NCI-H345 treated with DMSO at 0.1 percent for 48 hours (cell line): ENCODE measurements at regions not wholly inside any gene's neighbourhood (a gene's known extent, or its start where the extent isn't known, plus 50 kb on each side); places are given as distances from the start of the nearest gene placed in this dataset.

Experiments used
- DNase-seq: peaks from one replicate; lab custom pipeline; 2025; ENCODE audit not compliant: unreplicated experiment; lab: John Stamatoyannopoulos, UW

GRCh38 chr13:33615436-33615835, 202.5 kb upstream of the RFC3 start:
- DNase-seq = no peak

- DNase-seq = no peak
Measured at GRCh38 chr13:33616130-33616529, 201.8 kb upstream of the RFC3 start.

- no peak for DNase-seq
Measured at GRCh38 chr13:33617055-33617454, 200.9 kb upstream of the RFC3 start.

GRCh38 chr13:33624253-33624652, 193.7 kb upstream of the RFC3 start:
- DNase-seq = no peak

GRCh38 chr13:33624740-33625139, 193.2 kb upstream of the RFC3 start:
- DNase-seq = no peak

- DNase-seq = no peak
Measured at GRCh38 chr13:33626407-33626806, 191.5 kb upstream of the RFC3 start.

GRCh38 chr13:33628662-33629061, 189.3 kb upstream of the RFC3 start:
- no peak for DNase-seq

GRCh38 chr13:33629605-33630360, 188.2 kb upstream of the RFC3 start:
- no peak for DNase-seq

GRCh38 chr13:33633701-33634545, 184.0 kb upstream of the RFC3 start:
- DNase-seq = no peak

- DNase-seq = no peak
Measured at GRCh38 chr13:33634546-33634982, 183.4 kb upstream of the RFC3 start.

- DNase-seq = no peak
Measured at GRCh38 chr13:33636243-33636642, 181.7 kb upstream of the RFC3 start.

GRCh38 chr13:33636955-33637670, 180.8 kb upstream of the RFC3 start:
- DNase-seq = no peak

- DNase-seq = no peak
Measured at GRCh38 chr13:33637978-33638743, 179.8 kb upstream of the RFC3 start.

GRCh38 chr13:33639158-33639557, 178.8 kb upstream of the RFC3 start:
- no peak for DNase-seq

GRCh38 chr13:33639626-33640080, 178.3 kb upstream of the RFC3 start:
- DNase-seq = no peak

GRCh38 chr13:33640832-33641231, 177.1 kb upstream of the RFC3 start:
- DNase-seq = no peak

GRCh38 chr13:33642374-33643065, 175.4 kb upstream of the RFC3 start:
- DNase-seq = no peak

GRCh38 chr13:33644581-33645543, 173.1 kb upstream of the RFC3 start:
- no peak for DNase-seq
